ENCODE measurements at regions not wholly inside any gene's neighbourhood (a gene's known extent, or its start where the extent isn't known, plus 50 kb on each side); places are given as distances from the start of the nearest gene placed in this dataset.
A peak's percentile ranks its signal among the peaks of the same experiment; 100 is the strongest.

DNA sequence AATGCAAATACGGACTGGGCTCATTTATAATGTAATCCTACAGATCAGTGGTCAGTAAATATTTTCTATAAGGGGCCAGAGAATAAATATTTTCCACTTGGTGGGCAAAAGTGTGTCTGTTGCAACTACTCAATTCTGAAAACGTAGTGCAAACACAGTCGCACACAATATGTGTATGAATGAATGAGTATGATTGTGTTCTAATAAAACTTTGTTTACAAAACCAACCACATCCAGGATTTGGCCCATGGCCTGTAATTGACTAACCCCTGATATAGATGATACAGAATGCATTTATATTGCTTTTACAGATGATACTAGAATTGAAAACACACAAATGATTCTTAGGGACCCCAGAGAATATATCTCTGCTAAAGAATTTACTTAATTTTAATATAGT is 197.6 kb downstream of the ASB9 start:
- DNase-seq (ENCODE audit: low read depth, low spot score), result no peak
- ChIA-PET CTCF (no interaction called here), POLR2A (no interaction called here)
- TF ChIP-seq, protein P1, sequence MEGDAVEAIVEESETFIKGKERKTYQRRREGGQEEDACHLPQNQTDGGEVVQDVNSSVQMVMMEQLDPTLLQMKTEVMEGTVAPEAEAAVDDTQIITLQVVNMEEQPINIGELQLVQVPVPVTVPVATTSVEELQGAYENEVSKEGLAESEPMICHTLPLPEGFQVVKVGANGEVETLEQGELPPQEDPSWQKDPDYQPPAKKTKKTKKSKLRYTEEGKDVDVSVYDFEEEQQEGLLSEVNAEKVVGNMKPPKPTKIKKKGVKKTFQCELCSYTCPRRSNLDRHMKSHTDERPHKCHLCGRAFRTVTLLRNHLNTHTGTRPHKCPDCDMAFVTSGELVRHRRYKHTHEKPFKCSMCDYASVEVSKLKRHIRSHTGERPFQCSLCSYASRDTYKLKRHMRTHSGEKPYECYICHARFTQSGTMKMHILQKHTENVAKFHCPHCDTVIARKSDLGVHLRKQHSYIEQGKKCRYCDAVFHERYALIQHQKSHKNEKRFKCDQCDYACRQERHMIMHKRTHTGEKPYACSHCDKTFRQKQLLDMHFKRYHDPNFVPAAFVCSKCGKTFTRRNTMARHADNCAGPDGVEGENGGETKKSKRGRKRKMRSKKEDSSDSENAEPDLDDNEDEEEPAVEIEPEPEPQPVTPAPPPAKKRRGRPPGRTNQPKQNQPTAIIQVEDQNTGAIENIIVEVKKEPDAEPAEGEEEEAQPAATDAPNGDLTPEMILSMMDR (IDR thresholded peaks at IDR 0.05; ENCODE audit: insufficient read depth, low read length, missing control alignments), result no peak
- no peak overlapping the region for H3K4me3 ChIP-seq (ENCODE audit: low read depth, low read length)

DNA sequence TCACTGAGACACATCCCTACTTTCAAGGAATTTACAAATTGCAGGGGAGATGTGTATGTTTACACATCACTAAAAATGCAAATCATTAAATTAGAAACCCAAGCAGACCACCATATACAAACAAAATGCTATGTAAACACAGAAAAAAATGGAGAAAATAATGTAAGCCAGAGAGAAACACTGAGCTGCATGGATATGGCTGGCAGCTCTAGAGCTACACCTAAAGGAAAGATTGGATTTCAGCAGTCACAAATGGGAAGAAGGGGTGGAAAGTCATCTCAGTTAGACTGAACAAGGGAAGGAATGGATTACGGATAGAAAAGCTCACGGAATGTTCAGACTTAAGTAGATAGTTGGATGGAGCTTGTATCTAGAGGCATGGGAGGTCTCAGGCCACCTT is 186.3 kb downstream of the MOSPD2 start:
- POLR2A ChIA-PET, result no interaction called here
- CTCF ChIA-PET, result no interaction called here
- no peak overlapping the region for H3K4me3 ChIP-seq (ENCODE audit: low read depth, low read length)
- DNase-seq (ENCODE audit: low read depth, low spot score), result no peak
- TF ChIP-seq, protein P1 (IDR thresholded peaks at IDR 0.05; ENCODE audit: insufficient read depth, low read length, missing control alignments), result no peak

DNA sequence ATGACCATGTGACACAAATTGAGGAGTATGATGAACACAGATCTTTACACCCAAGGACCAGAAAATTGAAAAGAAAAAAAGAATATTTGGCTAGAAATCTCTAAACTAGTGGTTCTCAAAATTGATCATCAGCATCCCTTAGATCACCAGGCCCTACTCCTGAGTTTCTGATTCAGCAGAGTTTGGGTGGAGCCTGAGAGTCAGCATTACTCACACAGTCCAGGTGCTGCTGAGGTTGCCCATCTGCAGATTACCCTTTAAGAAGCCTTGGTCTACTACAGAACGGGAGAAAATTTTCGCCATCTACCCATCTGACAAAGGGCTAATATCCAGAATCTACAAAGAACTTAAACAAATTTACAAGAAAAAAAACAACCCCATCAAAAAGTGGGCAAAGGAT is 182.8 kb downstream of the MOSPD2 start:
- TF ChIP-seq, protein P1 (IDR thresholded peaks at IDR 0.05; ENCODE audit: insufficient read depth, low read length, missing control alignments), result no peak
- POLR2A ChIA-PET, result no interaction called here
- CTCF ChIA-PET, result no interaction called here
- DNase-seq (ENCODE audit: low read depth, low spot score), result no peak
- no peak overlapping the region for H3K4me3 ChIP-seq (ENCODE audit: low read depth, low read length)

DNA sequence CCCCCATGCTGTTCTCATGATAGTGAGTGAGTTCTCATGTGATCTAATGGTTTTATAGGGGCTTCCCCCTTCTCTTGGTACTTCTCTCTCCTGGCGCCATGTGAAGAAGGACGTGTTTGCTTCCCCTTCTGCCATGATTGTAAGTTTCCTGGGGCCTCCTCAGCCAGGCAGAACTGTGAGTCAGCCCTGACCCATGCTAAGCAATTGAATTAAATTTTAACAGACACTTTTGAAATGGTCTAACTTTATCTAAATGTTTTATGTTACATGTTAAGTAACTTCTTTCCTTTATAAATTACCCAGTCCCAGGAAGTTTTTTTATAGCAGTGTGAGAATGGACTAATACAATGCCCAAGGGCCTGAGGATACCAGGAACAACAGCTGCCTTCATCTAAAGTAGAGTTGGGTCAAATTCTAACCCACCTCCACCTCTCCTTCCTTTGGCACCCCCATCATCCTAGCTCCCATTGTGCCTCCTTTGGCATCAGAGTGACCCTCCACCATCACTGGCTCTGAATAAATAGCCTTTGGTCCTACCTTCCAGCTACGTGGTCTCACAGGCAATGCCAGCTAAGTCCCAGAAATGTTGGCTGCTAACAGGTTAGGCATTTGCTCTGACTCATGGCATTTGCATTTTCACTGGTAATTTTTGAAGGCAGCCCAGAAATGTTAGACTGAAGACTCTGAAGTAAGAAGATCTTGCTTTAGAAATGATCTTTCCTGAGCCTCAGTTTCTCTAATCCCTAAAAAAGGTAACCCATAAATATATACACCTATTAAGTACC is 182.1 kb downstream of the MOSPD2 start:
- DNase-seq (ENCODE audit: low read depth, low spot score), result peak; percentile 7
- POLR2A ChIA-PET, result no interaction called here

DNA sequence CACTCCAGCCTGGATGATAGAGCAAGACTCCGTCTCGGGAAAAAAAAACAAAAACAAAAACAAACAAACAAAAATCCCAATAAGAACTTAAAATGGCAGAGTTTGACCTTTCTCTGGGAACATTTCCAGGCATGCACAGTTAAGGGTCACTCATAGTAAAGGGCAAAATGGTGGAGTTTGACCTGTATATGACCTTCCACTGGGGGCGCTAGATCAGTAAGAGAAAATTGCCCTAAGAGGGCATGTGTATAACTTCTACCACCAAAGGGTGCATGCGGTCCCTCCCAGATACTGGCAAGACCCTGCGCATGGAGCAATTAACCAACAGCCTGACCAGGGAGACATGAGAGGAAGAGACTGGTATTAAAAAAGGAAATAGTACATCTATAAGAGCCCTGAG is 177.2 kb downstream of the MOSPD2 start:
- TF ChIP-seq, protein P1 (IDR thresholded peaks at IDR 0.05; ENCODE audit: insufficient read depth, low read length, missing control alignments), result no peak
- ChIA-PET POLR2A (no interaction called here), CTCF (no interaction called here)
- no peak overlapping the region for H3K4me3 ChIP-seq (ENCODE audit: low read depth, low read length)
- DNase-seq (ENCODE audit: low read depth, low spot score), result no peak

More for the DNA sequence above, 182.1 kb downstream of the MOSPD2 start:
- TF ChIP-seq, protein P1 (IDR thresholded peaks at IDR 0.05; ENCODE audit: insufficient read depth, low read length, missing control alignments), result no peak
- no peak overlapping the region for H3K4me3 ChIP-seq (ENCODE audit: low read depth, low read length)
- CTCF ChIA-PET, result no interaction called here

DNA sequence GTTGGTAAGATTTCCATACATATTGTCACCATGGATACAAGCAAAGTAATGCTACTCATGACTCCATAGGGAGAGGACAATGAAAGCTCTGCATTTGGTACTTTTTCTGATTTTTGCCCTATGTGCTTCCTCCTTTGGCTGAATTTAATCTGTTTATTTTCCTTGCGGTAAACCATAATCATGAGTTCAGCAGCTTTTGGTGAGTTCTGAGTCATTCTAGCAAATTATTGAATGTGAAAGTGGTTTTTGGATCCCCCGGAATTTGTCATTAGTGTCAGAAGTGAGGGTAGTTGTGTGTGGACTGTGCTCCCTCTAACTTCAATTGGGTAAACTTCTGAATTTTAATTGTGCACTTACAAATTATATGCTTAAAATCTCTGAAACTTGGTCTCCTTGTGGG is 170.3 kb downstream of the MOSPD2 start:
- no peak for DNase-seq (ENCODE audit: low read depth, low spot score)
- no peak overlapping the region for H3K4me3 ChIP-seq (ENCODE audit: low read depth, low read length)
- CTCF ChIA-PET, result no interaction called here
- TF ChIP-seq, protein P1 (IDR thresholded peaks at IDR 0.05; ENCODE audit: insufficient read depth, low read length, missing control alignments), result no peak
- POLR2A ChIA-PET, result no interaction called here
